NCI-H510A treated with DMSO at 0.1 percent for 48 hours (cell line): ENCODE measurements at regions not wholly inside any gene's neighbourhood (a gene's known extent, or its start where the extent isn't known, plus 50 kb on each side); places are given as distances from the start of the nearest gene placed in this dataset.

Experiments
- DNase-seq: peaks from one replicate; lab custom pipeline; 2025; lab: John Stamatoyannopoulos, UW

- DNase-seq = no peak
Measured at GRCh38 chr6:137434640-137435039, 59.6 kb downstream of the OLIG3 start.

DNA sequence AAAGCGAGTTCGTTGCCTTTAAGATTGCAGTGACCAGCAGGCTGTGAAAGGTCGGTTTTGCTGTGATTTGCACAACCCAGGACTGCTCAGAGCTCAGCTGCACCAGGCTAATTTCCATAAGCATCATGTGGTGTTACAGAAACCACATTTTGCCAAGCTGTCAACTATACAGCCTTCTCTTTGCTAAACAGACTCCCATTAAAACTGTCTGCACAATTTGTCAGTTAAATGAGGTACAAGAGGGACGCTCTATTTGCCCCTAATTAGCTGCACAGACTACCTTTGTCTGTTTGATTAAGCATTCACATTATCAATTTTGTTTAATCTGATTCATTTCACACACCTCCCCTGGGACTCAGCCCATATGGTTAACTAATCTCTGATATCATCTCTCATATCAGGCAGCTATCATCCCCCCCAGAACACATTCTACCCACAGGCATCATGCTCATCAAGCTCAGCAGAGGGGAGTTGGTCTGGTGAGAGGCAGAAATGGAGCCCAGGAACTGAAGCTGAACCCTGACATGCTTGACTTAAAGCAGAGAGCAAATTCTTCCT lies 62.1 kb downstream of the OLIG3 start:
- no peak for DNase-seq

GRCh38 chr6:137430954-137431353 lies 63.2 kb downstream of the OLIG3 start:
- DNase-seq = no peak

GRCh38 chr6:137427656-137428290 lies 66.4 kb downstream of the OLIG3 start:
- DNase-seq = no peak

DNA sequence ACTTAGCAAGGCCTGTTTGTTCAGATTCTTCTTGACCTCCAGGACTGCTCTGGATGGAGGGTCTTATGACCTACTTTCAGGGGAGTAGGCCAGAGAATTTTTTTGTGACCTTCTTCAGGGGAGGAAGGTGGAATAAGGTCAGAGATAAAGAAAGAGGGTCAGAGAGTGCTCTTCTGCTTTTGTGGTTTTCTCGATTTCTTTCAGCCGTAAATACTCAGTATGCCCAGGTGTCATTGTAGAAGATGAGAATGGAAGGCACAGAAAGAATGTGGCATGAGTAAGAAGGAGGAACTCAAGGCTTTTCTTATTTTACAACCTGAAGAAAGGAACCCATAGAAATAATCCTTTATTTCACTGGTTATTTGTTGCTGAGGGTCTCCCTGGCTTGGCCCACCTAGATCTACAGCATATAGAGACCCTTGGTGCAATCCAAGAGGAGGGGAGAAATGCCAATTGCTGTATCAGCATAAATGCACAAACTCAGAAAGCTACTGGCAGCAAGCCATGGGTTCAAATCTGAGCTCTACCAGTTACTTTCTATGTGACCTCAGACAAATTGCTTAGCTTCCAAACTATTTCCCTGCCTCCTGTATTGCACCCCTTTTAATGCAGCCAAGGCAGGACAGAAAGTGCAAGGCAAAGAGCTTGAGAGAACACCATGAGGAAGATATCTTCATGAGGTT lies 68.0 kb downstream of the OLIG3 start:
- DNase-seq = no peak

DNA sequence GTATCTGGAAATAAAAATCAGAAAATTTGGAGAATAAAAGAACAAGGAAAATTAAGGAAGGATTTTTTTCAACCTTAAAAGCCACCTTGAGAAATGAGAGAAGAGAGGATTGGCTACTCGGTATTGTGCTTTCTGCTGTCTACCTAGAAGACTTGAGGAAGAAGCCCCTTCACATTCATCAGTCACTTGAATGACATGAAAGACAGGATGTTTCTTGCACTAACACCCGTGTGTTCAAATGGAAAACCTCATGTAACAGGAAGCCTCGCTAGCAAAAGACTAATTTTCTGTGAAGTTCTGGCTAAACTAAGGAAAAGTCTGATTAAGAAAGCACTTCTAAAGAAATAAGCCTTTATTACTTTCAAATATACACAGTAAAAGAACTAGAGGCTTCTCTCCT lies 69.9 kb downstream of the OLIG3 start:
- no peak for DNase-seq

DNA sequence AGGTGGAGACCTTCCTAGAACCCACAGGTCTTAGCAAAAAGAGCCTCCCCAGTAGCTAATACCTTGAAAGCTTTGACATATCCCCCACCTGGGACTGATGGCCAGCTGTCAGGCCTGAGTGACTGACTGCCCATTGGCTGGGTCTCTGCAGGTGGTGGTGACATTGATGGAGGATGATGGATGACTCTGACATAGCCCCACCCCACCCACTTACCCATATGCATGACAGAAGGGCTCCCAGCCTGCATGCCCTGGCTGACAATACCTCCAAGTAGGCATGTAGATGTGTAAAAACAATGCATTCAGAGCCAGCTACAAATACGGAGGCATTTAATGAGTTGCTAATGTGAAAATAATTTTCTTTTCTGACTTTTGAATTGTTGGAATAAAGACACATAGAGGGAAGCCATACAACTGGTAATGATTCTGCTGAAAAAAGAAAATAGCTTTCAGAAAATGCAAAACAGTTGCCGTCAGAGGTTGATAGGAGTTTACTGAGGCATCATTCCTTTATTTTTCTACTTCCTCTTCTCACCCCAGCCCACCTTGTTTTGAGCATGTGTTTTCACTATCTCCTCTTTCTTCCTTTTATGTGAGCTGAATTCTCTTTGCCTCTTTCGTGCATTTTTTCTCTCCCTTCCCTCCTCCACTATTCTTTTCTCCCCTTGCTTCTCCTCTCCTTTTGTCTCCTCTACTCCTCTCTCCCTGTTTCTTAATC lies 70.6 kb downstream of the OLIG3 start:
- DNase-seq = no peak

GRCh38 chr6:137417396-137417795 lies 76.8 kb downstream of the OLIG3 start:
- DNase-seq = no peak

- no peak for DNase-seq
Measured at GRCh38 chr6:137416376-137417109, 77.7 kb downstream of the OLIG3 start.

GRCh38 chr6:137415834-137416190 lies 78.4 kb downstream of the OLIG3 start:
- no peak for DNase-seq

DNA sequence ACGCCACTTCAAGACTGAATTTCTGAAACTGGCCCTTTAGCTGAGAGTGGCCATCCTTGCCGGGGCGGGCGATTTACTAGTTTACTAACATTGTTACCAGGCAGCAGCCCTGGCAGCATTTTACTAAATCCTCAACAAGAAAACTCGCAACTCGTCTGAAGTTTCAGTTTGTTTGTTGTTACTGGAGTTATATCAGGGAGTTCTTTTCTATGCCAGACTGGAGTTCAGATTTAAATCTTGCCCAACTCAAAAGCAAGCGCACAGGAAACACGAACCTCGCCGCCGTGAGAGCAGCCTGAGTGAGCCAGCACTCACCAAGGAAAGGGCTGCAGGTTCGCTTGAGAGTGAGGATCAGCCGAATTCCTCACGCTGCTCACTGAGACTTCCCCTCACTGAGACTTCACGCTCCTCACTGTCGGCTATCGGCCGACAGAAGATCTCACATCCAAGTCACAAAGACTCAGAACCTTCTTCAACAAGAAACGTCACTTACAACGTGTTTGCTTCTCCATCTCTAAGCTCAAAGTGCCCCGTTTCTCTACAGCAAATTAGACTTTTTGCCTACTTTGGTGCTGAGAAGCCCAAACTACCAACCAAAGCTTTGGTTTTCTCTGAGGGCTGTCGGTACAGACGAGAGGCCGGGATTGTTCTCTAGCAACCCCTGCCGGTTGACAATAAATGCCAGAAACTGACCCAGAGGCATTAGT lies 78.9 kb downstream of the OLIG3 start:
- DNase-seq = no peak

GRCh38 chr6:137414599-137414998 lies 79.6 kb downstream of the OLIG3 start:
- no peak for DNase-seq

DNA sequence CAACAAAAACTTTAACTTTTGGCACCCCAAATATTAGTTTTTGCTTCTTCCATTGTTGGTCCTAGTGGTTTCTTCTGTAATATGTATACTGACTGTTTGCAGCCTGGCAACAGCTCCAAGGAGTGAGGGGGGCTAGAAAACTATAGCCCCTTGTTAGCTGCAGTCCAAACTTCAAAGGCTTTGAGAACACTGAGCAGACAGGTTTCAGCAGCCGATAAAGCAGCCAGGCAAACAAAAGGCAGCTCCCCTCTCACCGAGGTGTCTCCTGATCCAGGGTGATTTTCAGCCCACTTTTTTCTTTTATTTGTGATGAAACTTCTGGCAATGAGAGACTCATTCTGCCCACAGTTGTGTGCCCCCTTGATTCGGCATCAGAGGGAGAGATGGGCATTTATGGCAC lies 80.7 kb downstream of the OLIG3 start:
- DNase-seq = no peak

GRCh38 chr6:137412562-137412961 lies 81.6 kb downstream of the OLIG3 start:
- no peak for DNase-seq

- DNase-seq = no peak
Measured at GRCh38 chr6:137409266-137409777, 84.9 kb downstream of the OLIG3 start.

GRCh38 chr6:137407816-137408215 lies 86.4 kb downstream of the OLIG3 start:
- DNase-seq = no peak

GRCh38 chr6:137405806-137406205 lies 88.4 kb downstream of the OLIG3 start:
- no peak for DNase-seq

GRCh38 chr6:137403855-137404254 lies 90.3 kb downstream of the OLIG3 start:
- DNase-seq = no peak

- DNase-seq = no peak
Measured at GRCh38 chr6:137403443-137403842, 90.8 kb downstream of the OLIG3 start.

GRCh38 chr6:137402143-137402680 lies 92.0 kb downstream of the OLIG3 start:
- DNase-seq = no peak

GRCh38 chr6:137401088-137401487 lies 93.1 kb downstream of the OLIG3 start:
- no peak for DNase-seq
